HEK293 (cell line): ENCODE measurements at regions not wholly inside any gene's neighbourhood (a gene's known extent, or its start where the extent isn't known, plus 50 kb on each side); places are given as distances from the start of the nearest gene placed in this dataset.

Experiments
- CTCF ChIA-PET: fragments of 350-600 bp; formaldehyde crosslinking; extraction: SDS; loops from one replicate; lab custom pipeline; 2021; ENCODE audit warnings: antibody characterized with exemption; lab: Yijun Ruan, JAX
- POLR2A ChIA-PET: fragments of 300-600 bp; formaldehyde crosslinking; extraction: SDS; loops from one replicate; lab custom pipeline; 2020; ENCODE audit warnings: antibody characterized with exemption, inconsistent platforms; lab: Yijun Ruan, JAX
- H3K27ac ChIP-seq: fragments of 200-500 bp; sonication (Bioruptor generic); 2 replicates; pipeline ENCODE4 v1.5.1; 2014; ENCODE audit warnings: low read depth, low read length, control low read depth, inconsistent platforms; ENCODE audit errors: extremely low read depth
- H3K36me3 ChIP-seq, 2 experiments: fragments of 200-500 bp in 1 of 2; sonication (Bioruptor generic) in 1 of 2; 1 replicate in 1 of 2; 2 replicates in 1 of 2; pipeline ENCODE4 v1.5.1; 2014 to 2017; ENCODE audit warnings: inconsistent platforms in 2 of 2, low read length in 2 of 2; ENCODE audit not compliant: control insufficient read depth in 2 of 2, insufficient read depth in 1 of 2
- H3K4me1 ChIP-seq: fragments of 200-500 bp; sonication (Bioruptor generic); 2 replicates; pipeline ENCODE4 v1.5.1; 2014; ENCODE audit warnings: mild to moderate bottlenecking, low read length, inconsistent platforms; ENCODE audit not compliant: control insufficient read depth, insufficient read depth
- H3K4me3 ChIP-seq: 2 replicates; pipeline ENCODE4 v1.5.1; 2011; ENCODE audit warnings: low read depth, mild to moderate bottlenecking, control low read depth, low read length, moderate library complexity
- H3K9me3 ChIP-seq: fragments of 200-500 bp; sonication (Bioruptor generic); 2 replicates; pipeline ENCODE4 v1.5.1; 2014; ENCODE audit warnings: low read depth, low read length, inconsistent platforms; ENCODE audit not compliant: control insufficient read depth, insufficient read depth
- PRDM1 ChIP-seq: fragments of 450-650 bp; formaldehyde crosslinking; IDR thresholded peaks from 2 replicates; pipeline ENCODE4; 2016; ENCODE audit warnings: missing biosample characterization, missing genetic modification characterization
- PRDM6 ChIP-seq: fragments of 450-650 bp; formaldehyde crosslinking; IDR thresholded peaks from 2 replicates; pipeline ENCODE4 v1.5.1; 2017; ENCODE audit warnings: missing biosample characterization, missing genetic modification characterization
- SCRT1 ChIP-seq: fragments of 450-650 bp; formaldehyde crosslinking; IDR thresholded peaks from 2 replicates; pipeline ENCODE4 v1.5.1; 2016; ENCODE audit warnings: missing biosample characterization, missing genetic modification characterization, borderline replicate concordance
- SCRT2 ChIP-seq: fragments of 450-650 bp; formaldehyde crosslinking; IDR thresholded peaks from 2 replicates; pipeline ENCODE4 v1.5.1; 2016; ENCODE audit warnings: missing biosample characterization, missing genetic modification characterization
- TRIM28 ChIP-seq: IDR thresholded peaks from 2 replicates; pipeline ENCODE4 v1.6.1; 2011; ENCODE audit warnings: low read length, control low read depth, borderline replicate concordance
- YY2 ChIP-seq: fragments of 450-650 bp; formaldehyde crosslinking; IDR thresholded peaks from 2 replicates; pipeline ENCODE4 v1.5.1; 2016; ENCODE audit warnings: missing biosample characterization, missing genetic modification characterization
- ZFP41 ChIP-seq: fragments of 450-650 bp; formaldehyde crosslinking; IDR thresholded peaks from 2 replicates; pipeline ENCODE4 v1.5.1; 2016; ENCODE audit warnings: missing biosample characterization, missing genetic modification characterization, borderline replicate concordance
- ZNF23 ChIP-seq: fragments of 450-650 bp; formaldehyde crosslinking; IDR thresholded peaks from 2 replicates; pipeline ENCODE4 v1.5.1; 2016; ENCODE audit warnings: missing biosample characterization, missing genetic modification characterization, borderline replicate concordance
- ZNF274 ChIP-seq, 2 experiments: fragments of 200-500 bp in 1 of 2; fragments of 450-650 bp in 1 of 2; sonication (Bioruptor generic) in 1 of 2; formaldehyde crosslinking in 1 of 2; IDR thresholded peaks; 2 replicates each; pipeline versions ENCODE4 v1.5.1 to v1.6.1; 2014 to 2016; ENCODE audit warnings: borderline replicate concordance in 1 of 2, inconsistent platforms in 1 of 2, low read length in 1 of 2, missing biosample characterization in 1 of 2, missing genetic modification characterization in 1 of 2
- ZNF423 ChIP-seq: fragments of 450-650 bp; formaldehyde crosslinking; IDR thresholded peaks from 2 replicates; pipeline ENCODE4 v1.5.1; 2016; ENCODE audit warnings: missing biosample characterization, missing genetic modification characterization
- ZNF544 ChIP-seq: fragments of 450-650 bp; formaldehyde crosslinking; IDR thresholded peaks from 2 replicates; pipeline ENCODE4 v1.5.0; 2017; ENCODE audit warnings: missing biosample characterization, missing genetic modification characterization
- ZNF654 ChIP-seq: fragments of 450-650 bp; formaldehyde crosslinking; IDR thresholded peaks from 2 replicates; pipeline ENCODE4 v1.5.1; 2016; ENCODE audit warnings: low read depth, missing biosample characterization, missing genetic modification characterization
- ZNF777 ChIP-seq: fragments of 450-650 bp; formaldehyde crosslinking; IDR thresholded peaks from 2 replicates; pipeline ENCODE4 v1.5.1; 2017; ENCODE audit warnings: missing biosample characterization, missing genetic modification characterization, borderline replicate concordance
- ZNF792 ChIP-seq: fragments of 450-650 bp; formaldehyde crosslinking; IDR thresholded peaks from 2 replicates; pipeline ENCODE4 v1.5.1; 2016; ENCODE audit warnings: missing biosample characterization, missing genetic modification characterization
- ZNF837 ChIP-seq: fragments of 450-650 bp; formaldehyde crosslinking; IDR thresholded peaks from 2 replicates; pipeline ENCODE4 v1.5.1; 2016; ENCODE audit warnings: missing biosample characterization, missing genetic modification characterization
- ZSCAN5A ChIP-seq: fragments of 450-650 bp; formaldehyde crosslinking; IDR thresholded peaks from 2 replicates; pipeline ENCODE4 v1.5.1; 2016; ENCODE audit warnings: missing biosample characterization, missing genetic modification characterization
- TF ChIP-seq, protein P1 (sequence below): fragments of 450-650 bp; formaldehyde crosslinking; IDR thresholded peaks from 2 replicates; pipeline ENCODE4 v1.5.1; 2016; ENCODE audit warnings: missing biosample characterization, missing genetic modification characterization
- TF ChIP-seq, protein P2 (sequence below): fragments of 450-650 bp; formaldehyde crosslinking; IDR thresholded peaks from 2 replicates; pipeline ENCODE4 v1.5.1; 2017; ENCODE audit warnings: missing biosample characterization, mild to moderate bottlenecking, missing genetic modification characterization, moderate library complexity
- TF ChIP-seq, protein P3 (sequence below): fragments of 450-650 bp; formaldehyde crosslinking; conservative IDR thresholded peaks from 2 replicates; pipeline ENCODE4 v1.5.1; 2016; ENCODE audit warnings: low read depth, missing biosample characterization, missing genetic modification characterization
- TF ChIP-seq, protein P4 (sequence below): fragments of 450-650 bp; formaldehyde crosslinking; IDR thresholded peaks from 2 replicates; pipeline ENCODE4 v1.5.1; 2016; ENCODE audit warnings: missing biosample characterization, missing genetic modification characterization, low read depth

DNA sequence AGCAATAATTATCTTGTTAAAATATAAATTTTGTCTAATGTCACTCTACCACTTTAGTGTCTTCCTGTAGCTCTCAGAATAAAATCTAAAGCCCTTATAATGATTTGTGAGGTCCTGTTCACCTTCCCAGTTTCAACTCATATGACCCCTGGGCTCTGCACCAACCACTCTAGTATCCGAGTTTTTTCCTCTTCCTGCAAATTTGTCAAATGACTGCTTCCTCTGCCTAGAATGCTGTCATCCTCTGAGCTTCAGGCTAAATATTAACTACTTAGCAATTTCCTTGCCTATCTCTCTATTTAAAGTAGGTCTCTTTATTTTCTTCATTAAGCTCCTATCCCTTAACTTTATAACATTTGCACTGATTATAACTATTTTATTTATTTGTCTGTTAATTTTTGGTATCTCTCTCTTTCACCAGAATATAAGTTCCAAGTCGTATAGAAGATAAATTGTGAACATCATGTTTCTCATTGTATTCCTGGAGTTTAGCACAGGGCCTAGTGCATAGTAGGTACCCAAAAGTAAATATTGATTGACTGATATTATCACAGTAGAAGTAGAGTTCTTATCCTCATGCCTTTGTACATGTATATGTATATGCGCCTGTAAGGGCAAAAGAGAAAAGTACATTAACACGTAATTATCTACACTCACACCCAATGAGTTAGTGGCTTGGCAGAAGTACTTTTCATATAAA lies 196.0 kb downstream of the BCAT1 start:
- H3K27ac ChIP-seq = no peak overlapping the region
- CTCF ChIA-PET = interaction anchor here (0.5 to 1.0 kb wide), 4 partner anchors 24 to 1823 kb away, joined by 3 read pairs; no protein-coding TSS in a partner anchor
- no peak overlapping the region for H3K4me3 ChIP-seq
- no peaks in the 10 kb centered on the region for H3K36me3 ChIP-seq
- no peaks in the 10 kb centered on the region for H3K4me1 ChIP-seq
- POLR2A ChIA-PET = no interaction called here
- TF ChIP-seq ZNF777 (no peak), PRDM1 (no peak), ZNF654 (tag by site-specific recombination) (no peak), ZNF23 (tag by site-specific recombination) (no peak), YY2 (tag by site-specific recombination) (no peak), ZNF792 (tag by site-specific recombination) (no peak)
- TF ChIP-seq, protein P1, sequence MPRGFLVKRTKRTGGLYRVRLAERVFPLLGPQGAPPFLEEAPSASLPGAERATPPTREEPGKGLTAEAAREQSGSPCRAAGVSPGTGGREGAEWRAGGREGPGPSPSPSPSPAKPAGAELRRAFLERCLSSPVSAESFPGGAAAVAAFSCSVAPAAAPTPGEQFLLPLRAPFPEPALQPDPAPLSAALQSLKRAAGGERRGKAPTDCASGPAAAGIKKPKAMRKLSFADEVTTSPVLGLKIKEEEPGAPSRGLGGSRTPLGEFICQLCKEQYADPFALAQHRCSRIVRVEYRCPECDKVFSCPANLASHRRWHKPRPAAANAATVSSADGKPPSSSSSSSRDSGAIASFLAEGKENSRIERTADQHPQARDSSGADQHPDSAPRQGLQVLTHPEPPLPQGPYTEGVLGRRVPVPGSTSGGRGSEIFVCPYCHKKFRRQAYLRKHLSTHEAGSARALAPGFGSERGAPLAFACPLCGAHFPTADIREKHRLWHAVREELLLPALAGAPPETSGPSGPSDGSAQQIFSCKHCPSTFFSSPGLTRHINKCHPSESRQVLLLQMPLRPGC (tag by site-specific recombination) = no peak
- TF ChIP-seq, protein P2, sequence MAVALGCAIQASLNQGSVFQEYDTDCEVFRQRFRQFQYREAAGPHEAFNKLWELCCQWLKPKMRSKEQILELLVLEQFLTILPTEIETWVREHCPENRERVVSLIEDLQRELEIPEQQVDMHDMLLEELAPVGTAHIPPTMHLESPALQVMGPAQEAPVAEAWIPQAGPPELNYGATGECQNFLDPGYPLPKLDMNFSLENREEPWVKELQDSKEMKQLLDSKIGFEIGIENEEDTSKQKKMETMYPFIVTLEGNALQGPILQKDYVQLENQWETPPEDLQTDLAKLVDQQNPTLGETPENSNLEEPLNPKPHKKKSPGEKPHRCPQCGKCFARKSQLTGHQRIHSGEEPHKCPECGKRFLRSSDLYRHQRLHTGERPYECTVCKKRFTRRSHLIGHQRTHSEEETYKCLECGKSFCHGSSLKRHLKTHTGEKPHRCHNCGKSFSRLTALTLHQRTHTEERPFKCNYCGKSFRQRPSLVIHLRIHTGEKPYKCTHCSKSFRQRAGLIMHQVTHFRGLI (tag by site-specific recombination) = no peak
- no peaks in the 10 kb centered on the region for H3K9me3 ChIP-seq

GRCh38 chr12:24751181-24751580 lies 197.7 kb downstream of the BCAT1 start:
- Histone ChIP-seq H3K4me3 (no peak overlapping the region), H3K27ac (no peak overlapping the region), H3K9me3 (no peaks in the 10 kb centered on the region), H3K36me3 (no peaks in the 10 kb centered on the region), H3K4me1 (peaks cover 2% of the 10 kb centered on the region; the same call in 1 of the 2 replicates)
- ChIA-PET POLR2A (no interaction called here), CTCF (no interaction called here)
- no peak for TF ChIP-seq PRDM6 (tag by site-specific recombination)
- TF ChIP-seq ZNF274 (IDR thresholded peaks at IDR 0.05; ENCODE audit: low read length) = no peak
- TF ChIP-seq ZNF274 (tag by site-specific recombination; IDR thresholded peaks at IDR 0.05; ENCODE audit: borderline replicate concordance) = no peak
- no peak for TF ChIP-seq ZNF837 (tag by site-specific recombination)
- TF ChIP-seq SCRT2 (tag by site-specific recombination) = no peak
- TF ChIP-seq, protein P3, sequence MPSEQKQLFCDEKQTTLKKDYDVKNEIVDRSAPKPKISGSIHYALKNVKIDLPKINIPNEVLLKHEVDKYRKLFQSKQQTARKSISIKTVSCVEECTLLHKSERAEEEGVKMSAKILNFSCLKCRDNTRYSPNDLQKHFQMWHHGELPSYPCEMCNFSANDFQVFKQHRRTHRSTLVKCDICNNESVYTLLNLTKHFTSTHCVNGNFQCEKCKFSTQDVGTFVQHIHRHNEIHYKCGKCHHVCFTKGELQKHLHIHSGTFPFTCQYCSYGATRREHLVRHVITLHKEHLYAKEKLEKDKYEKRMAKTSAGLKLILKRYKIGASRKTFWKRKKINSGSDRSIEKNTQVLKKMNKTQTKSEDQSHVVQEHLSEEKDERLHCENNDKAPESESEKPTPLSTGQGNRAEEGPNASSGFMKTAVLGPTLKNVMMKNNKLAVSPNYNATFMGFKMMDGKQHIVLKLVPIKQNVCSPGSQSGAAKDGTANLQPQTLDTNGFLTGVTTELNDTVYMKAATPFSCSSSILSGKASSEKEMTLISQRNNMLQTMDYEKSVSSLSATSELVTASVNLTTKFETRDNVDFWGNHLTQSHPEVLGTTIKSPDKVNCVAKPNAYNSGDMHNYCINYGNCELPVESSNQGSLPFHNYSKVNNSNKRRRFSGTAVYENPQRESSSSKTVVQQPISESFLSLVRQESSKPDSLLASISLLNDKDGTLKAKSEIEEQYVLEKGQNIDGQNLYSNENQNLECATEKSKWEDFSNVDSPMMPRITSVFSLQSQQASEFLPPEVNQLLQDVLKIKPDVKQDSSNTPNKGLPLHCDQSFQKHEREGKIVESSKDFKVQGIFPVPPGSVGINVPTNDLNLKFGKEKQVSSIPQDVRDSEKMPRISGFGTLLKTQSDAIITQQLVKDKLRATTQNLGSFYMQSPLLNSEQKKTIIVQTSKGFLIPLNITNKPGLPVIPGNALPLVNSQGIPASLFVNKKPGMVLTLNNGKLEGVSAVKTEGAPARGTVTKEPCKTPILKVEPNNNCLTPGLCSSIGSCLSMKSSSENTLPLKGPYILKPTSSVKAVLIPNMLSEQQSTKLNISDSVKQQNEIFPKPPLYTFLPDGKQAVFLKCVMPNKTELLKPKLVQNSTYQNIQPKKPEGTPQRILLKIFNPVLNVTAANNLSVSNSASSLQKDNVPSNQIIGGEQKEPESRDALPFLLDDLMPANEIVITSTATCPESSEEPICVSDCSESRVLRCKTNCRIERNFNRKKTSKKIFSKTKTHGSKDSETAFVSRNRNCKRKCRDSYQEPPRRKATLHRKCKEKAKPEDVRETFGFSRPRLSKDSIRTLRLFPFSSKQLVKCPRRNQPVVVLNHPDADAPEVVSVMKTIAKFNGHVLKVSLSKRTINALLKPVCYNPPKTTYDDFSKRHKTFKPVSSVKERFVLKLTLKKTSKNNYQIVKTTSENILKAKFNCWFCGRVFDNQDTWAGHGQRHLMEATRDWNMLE = no peak
- no peak for TF ChIP-seq ZFP41 (tag by site-specific recombination)
- TF ChIP-seq ZNF544 (tag by site-specific recombination) = no peak
- TF ChIP-seq ZSCAN5A = no peak
- TF ChIP-seq, protein P4, sequence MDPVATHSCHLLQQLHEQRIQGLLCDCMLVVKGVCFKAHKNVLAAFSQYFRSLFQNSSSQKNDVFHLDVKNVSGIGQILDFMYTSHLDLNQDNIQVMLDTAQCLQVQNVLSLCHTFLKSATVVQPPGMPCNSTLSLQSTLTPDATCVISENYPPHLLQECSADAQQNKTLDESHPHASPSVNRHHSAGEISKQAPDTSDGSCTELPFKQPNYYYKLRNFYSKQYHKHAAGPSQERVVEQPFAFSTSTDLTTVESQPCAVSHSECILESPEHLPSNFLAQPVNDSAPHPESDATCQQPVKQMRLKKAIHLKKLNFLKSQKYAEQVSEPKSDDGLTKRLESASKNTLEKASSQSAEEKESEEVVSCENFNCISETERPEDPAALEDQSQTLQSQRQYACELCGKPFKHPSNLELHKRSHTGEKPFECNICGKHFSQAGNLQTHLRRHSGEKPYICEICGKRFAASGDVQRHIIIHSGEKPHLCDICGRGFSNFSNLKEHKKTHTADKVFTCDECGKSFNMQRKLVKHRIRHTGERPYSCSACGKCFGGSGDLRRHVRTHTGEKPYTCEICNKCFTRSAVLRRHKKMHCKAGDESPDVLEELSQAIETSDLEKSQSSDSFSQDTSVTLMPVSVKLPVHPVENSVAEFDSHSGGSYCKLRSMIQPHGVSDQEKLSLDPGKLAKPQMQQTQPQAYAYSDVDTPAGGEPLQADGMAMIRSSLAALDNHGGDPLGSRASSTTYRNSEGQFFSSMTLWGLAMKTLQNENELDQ = no peak
- TF ChIP-seq ZNF423 (tag by site-specific recombination) = no peak
- TF ChIP-seq TRIM28 = no peak
- TF ChIP-seq SCRT1 = no peak
